ENCODE measurements at regions not wholly inside any gene's neighbourhood (a gene's known extent, or its start where the extent isn't known, plus 50 kb on each side); places are given as distances from the start of the nearest gene placed in this dataset.
A peak's percentile ranks its signal among the peaks of the same experiment; 100 is the strongest.

DNA sequence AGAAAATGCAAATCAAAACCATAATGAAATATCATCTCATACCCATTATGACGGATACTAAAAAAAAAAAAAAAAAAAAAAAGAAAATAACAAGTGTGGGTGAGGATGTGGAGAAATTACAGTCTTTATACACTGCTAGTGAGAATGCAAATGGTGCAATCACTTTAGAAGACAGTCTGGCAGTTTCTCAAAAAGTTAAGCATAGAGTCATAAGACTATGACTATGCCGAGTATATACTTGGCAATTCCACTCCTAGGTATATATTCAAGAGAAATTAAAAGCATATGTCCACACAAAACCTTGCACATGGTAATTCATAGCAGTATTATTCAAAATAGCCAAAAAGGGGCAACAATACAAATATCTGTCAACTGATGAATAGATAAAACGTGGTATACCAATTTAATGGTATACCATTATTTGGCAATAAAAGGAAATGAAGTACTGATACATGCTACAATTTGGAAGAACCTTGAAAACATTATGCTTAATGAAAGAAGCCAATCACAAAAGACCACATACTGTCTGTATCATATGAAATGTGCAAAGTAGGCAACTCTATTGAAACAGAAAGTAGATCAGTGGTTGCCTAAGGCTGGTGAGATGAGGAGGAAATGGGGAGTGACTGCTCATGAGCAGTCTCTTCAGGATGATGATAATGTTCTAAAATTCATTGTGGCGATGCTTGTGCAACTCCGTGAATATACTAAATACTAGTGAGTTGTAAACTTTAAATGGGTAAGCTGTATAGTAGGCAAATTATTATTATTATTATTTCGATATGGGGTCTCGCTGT lies 90.1 kb upstream of the NANOS1 start:
- ATAC-seq (ENCODE audit: low read depth) (no peak), DNase-seq (ENCODE audit: low spot score) (no peak)
- no peaks in the 10 kb centered on the region for H3K27me3 ChIP-seq (ENCODE audit: insufficient read depth, poor library complexity, severe bottlenecking)
- H3K36me3 ChIP-seq (ENCODE audit: low read depth), result no peaks in the 10 kb centered on the region
- H3K4me3 ChIP-seq (ENCODE audit: severe bottlenecking), result no peak overlapping the region
- TF ChIP-seq, protein P1, sequence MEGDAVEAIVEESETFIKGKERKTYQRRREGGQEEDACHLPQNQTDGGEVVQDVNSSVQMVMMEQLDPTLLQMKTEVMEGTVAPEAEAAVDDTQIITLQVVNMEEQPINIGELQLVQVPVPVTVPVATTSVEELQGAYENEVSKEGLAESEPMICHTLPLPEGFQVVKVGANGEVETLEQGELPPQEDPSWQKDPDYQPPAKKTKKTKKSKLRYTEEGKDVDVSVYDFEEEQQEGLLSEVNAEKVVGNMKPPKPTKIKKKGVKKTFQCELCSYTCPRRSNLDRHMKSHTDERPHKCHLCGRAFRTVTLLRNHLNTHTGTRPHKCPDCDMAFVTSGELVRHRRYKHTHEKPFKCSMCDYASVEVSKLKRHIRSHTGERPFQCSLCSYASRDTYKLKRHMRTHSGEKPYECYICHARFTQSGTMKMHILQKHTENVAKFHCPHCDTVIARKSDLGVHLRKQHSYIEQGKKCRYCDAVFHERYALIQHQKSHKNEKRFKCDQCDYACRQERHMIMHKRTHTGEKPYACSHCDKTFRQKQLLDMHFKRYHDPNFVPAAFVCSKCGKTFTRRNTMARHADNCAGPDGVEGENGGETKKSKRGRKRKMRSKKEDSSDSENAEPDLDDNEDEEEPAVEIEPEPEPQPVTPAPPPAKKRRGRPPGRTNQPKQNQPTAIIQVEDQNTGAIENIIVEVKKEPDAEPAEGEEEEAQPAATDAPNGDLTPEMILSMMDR (IDR thresholded peaks at IDR 0.05; ENCODE audit: poor library complexity, severe bottlenecking), result no peak
- peaks cover 3% of the 10 kb centered on the region for H3K9me3 ChIP-seq (ENCODE audit: severe bottlenecking)
- H3K4me1 ChIP-seq (ENCODE audit: insufficient read depth, poor library complexity, severe bottlenecking), result peaks cover 8% of the 10 kb centered on the region
- H3K27ac ChIP-seq (ENCODE audit: poor library complexity, severe bottlenecking), result peak overlapping the region; percentile 7

DNA sequence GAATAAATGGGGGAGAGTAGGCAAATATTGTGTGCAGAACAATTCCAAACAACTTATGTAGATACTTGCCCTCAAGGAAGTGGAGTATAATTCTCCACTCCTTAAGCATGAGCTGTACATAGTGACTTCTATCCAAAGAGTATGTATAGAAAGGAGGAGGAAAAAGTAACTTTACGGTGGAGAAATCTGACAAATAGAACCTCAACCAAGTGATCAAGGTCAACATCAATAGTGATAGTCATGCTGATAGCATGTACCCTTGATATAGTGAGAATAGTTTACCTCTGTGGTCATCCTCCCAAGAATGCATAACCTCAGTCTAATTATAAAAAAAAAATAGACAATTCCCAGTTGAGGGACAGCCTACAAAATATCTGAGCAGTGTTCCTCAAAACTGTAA lies 89.1 kb upstream of the NANOS1 start:
- peak overlapping the region; percentile 7 for H3K27ac ChIP-seq (ENCODE audit: poor library complexity, severe bottlenecking)
- H3K36me3 ChIP-seq (ENCODE audit: low read depth), result no peaks in the 10 kb centered on the region
- no peak overlapping the region for H3K4me3 ChIP-seq (ENCODE audit: severe bottlenecking)
- ATAC-seq (ENCODE audit: low read depth), result peak; percentile 80
- DNase-seq (ENCODE audit: low spot score), result no peak
- TF ChIP-seq, protein P1 (IDR thresholded peaks at IDR 0.05; ENCODE audit: poor library complexity, severe bottlenecking), result no peak
- peaks cover 8% of the 10 kb centered on the region for H3K4me1 ChIP-seq (ENCODE audit: insufficient read depth, poor library complexity, severe bottlenecking)
- no peaks in the 10 kb centered on the region for H3K27me3 ChIP-seq (ENCODE audit: insufficient read depth, poor library complexity, severe bottlenecking)
- H3K9me3 ChIP-seq (ENCODE audit: severe bottlenecking), result peaks cover 3% of the 10 kb centered on the region

DNA sequence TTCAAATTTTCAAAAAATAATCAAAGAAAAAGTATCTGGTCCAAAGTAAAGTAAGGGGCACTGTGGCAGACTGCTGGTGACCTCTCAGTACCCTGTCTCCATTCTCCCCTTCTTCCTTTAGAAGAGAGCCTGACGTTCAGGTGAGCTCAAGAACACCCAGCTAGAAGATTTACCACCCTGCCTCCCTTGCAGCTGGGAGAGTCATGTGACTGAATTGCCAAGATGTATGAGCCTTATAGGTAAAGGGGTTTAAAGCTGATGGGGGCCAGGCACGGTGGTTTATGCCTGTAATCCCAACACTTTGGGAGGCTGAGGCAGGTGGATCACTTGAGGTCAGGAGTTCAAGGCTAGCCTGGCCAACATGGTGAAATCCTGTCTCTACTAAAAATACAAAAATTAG lies 86.3 kb upstream of the NANOS1 start:
- ATAC-seq (ENCODE audit: low read depth) (no peak), DNase-seq (ENCODE audit: low spot score) (no peak)
- TF ChIP-seq, protein P1 (IDR thresholded peaks at IDR 0.05; ENCODE audit: poor library complexity, severe bottlenecking), result no peak

DNA sequence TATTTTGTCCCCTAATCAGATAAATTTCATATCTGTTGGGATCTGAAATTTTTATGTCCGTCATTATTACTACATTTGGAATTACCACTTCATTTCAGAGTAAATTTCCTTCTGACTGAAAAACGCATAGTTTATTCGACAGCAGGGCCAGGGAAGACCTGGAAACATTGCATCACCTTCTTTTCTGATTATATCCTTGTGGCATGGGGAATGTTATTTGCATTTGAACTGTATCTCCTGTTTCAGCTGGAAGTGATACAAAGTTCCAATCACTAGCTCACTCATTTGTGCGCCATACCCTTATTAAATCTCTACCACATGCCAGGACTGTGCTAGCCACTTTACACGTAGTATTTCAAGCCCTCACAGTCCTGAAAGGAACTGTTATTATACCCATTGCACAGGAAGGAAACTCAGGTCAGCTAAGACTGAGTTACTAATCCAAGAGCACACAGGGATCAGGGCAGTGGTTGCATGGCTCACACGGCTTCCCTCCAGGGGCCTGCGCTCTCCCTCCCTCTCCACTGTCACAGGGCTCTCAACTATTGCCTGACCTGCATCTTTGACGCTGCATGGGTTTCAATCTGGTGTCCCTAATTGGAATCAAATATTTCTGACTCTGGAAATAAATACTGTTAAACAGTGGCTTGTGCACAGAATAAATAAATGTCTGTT lies 84.4 kb upstream of the NANOS1 start:
- Histone ChIP-seq H3K27me3 (ENCODE audit: insufficient read depth, poor library complexity, severe bottlenecking) (no peaks in the 10 kb centered on the region), H3K4me1 (ENCODE audit: insufficient read depth, poor library complexity, severe bottlenecking) (peaks cover 13% of the 10 kb centered on the region), H3K4me3 (ENCODE audit: severe bottlenecking) (no peak overlapping the region), H3K9me3 (ENCODE audit: severe bottlenecking) (no peaks in the 10 kb centered on the region), H3K36me3 (ENCODE audit: low read depth) (no peaks in the 10 kb centered on the region), H3K27ac (ENCODE audit: poor library complexity, severe bottlenecking) (no peak overlapping the region)
- TF ChIP-seq, protein P1 (IDR thresholded peaks at IDR 0.05; ENCODE audit: poor library complexity, severe bottlenecking), result no peak
- DNase-seq (ENCODE audit: low spot score) (no peak), ATAC-seq (ENCODE audit: low read depth) (no peak)

More for the DNA sequence above, 86.3 kb upstream of the NANOS1 start:
- no peak overlapping the region for H3K4me3 ChIP-seq (ENCODE audit: severe bottlenecking)
- no peaks in the 10 kb centered on the region for H3K9me3 ChIP-seq (ENCODE audit: severe bottlenecking)
- no peaks in the 10 kb centered on the region for H3K27me3 ChIP-seq (ENCODE audit: insufficient read depth, poor library complexity, severe bottlenecking)
- H3K27ac ChIP-seq (ENCODE audit: poor library complexity, severe bottlenecking), result no peak overlapping the region
- peaks cover 8% of the 10 kb centered on the region for H3K4me1 ChIP-seq (ENCODE audit: insufficient read depth, poor library complexity, severe bottlenecking)
- H3K36me3 ChIP-seq (ENCODE audit: low read depth), result no peaks in the 10 kb centered on the region

DNA sequence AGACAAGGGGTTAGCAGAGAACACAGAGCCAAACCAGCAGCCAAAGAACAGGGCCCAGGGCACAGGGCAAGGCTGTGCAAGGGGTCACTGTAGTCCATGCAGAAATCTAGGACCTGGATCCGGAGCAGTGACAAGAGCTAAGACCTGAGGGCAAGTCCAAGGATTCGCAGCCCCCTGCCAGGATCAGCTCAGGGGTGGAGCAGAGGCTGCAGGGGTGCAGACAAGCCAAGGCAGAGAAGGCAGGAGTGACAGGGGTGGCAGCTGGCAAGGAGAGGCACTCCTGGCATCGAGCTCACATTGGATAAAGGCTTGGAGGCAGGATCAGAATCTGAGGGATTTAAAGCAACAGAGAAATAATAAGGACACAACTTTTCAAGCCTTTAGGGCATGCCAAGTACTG lies 80.7 kb upstream of the NANOS1 start:
- H3K9me3 ChIP-seq (ENCODE audit: severe bottlenecking), result no peaks in the 10 kb centered on the region
- TF ChIP-seq, protein P1 (IDR thresholded peaks at IDR 0.05; ENCODE audit: poor library complexity, severe bottlenecking), result no peak
- ATAC-seq (ENCODE audit: low read depth), result no peak
- peaks cover 14% of the 10 kb centered on the region for H3K4me1 ChIP-seq (ENCODE audit: insufficient read depth, poor library complexity, severe bottlenecking)
- no peaks in the 10 kb centered on the region for H3K27me3 ChIP-seq (ENCODE audit: insufficient read depth, poor library complexity, severe bottlenecking)
- no peak for DNase-seq (ENCODE audit: low spot score)
- no peak overlapping the region for H3K4me3 ChIP-seq (ENCODE audit: severe bottlenecking)
- no peak overlapping the region for H3K27ac ChIP-seq (ENCODE audit: poor library complexity, severe bottlenecking)
- H3K36me3 ChIP-seq (ENCODE audit: low read depth), result no peaks in the 10 kb centered on the region

Data from RWPE2 (cell line).